Peyer's patch (tissue), 4 donors: ENCODE measurements at regions not wholly inside any gene's neighbourhood (a gene's known extent, or its start where the extent isn't known, plus 50 kb on each side); places are given as distances from the start of the nearest gene placed in this dataset.

Experiments used
- CTCF ChIP-seq, 6 experiments: fragments of 450-650 bp in 4 of 6; fragments of 200-600 bp in 2 of 6; sonication (generic) in 1 of 6; IDR thresholded peaks; one replicate each; pipeline ENCODE4 v1.5.1; 2017 to 2019; ENCODE audit warnings: antibody characterized with exemption in 6 of 6, mild to moderate bottlenecking in 3 of 6, moderate library complexity in 1 of 6
- POLR2A ChIP-seq, 2 donors: fragments of 450-650 bp; IDR thresholded peaks; one replicate each; pipeline ENCODE4 v1.5.1; 2017; ENCODE audit warnings: antibody characterized with exemption in 2 of 2, mild to moderate bottlenecking in 2 of 2, moderate library complexity in 2 of 2

- TF ChIP-seq CTCF (IDR thresholded peaks at IDR 0.05) (no peak), POLR2A (IDR thresholded peaks at IDR 0.05) (no peak)
Measured at GRCh38 chr2:226329180-226329579, 470.4 kb downstream of the IRS1 start.
